ENCODE measurements at regions not wholly inside any gene's neighbourhood (a gene's known extent, or its start where the extent isn't known, plus 50 kb on each side); places are given as distances from the start of the nearest gene placed in this dataset.

DNA sequence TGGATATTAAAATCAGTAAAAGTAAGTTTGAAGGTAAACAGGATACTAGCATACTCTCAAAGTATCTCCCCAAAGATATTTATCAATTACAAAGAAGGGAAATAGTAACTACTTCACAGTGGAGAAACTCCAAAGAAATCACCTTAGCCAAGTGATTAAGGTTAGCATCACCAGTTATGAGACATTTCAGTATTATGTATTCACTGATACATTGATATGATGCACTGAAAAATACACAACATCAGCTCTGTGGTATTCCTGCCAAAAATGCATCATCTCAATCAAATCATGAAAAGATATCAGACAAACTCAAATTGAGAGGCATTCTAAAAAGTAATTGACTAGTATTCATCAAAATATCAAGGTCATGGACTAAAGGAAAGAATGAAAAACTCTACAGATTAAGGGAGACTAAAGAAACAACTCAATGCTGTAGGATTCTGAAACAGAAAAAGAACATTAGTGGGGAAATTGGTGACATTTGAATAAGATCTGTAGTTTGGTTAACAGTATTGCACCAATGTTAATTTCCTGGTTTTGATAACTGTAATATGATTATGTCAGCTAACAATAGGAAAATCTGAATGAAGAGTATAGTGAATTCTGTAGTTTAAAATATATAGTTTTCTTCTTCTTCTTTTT, 215.4 kb downstream of the UACA start:
- no peak for DNase-seq

DNA sequence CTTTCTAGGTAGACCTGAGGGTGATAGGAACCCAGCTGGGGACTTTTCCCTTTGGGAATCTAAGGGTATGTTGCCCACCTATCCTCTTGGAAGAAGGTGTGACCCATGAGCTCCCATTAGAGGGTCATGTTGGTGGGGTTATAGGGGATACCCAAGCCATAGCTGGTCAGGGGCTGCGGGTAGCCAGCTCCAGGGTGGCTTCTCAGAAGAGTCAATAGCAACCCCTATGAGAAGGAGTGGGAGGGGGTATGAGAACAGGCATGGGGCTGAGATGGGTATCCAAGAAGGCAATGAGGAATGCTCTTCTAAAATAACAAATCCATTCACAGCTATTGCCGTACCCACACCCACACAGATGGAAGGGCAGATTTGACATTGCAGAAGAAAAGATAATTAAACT, 217.8 kb downstream of the UACA start:
- DNase-seq: no peak

DNA sequence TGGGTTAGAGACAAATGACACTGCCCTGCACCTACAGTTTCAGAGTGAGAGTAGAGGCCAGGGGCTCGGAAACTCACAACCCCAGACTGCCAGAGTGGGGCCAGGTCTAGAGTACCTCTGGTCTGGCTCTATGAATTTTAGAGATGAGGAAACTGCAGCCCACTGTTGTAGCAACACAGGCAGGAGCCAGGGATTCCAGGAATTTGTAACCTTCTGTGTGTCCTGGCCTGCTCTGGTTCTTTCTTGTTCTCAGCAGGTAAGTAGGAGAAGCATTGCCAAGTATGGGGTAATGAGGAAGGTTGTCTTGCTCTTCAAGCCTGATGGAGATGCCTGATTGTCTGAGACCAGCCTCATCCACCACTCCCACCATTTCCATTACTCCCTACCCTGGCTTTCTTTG, 221.8 kb downstream of the UACA start:
- no peak for DNase-seq

DNA sequence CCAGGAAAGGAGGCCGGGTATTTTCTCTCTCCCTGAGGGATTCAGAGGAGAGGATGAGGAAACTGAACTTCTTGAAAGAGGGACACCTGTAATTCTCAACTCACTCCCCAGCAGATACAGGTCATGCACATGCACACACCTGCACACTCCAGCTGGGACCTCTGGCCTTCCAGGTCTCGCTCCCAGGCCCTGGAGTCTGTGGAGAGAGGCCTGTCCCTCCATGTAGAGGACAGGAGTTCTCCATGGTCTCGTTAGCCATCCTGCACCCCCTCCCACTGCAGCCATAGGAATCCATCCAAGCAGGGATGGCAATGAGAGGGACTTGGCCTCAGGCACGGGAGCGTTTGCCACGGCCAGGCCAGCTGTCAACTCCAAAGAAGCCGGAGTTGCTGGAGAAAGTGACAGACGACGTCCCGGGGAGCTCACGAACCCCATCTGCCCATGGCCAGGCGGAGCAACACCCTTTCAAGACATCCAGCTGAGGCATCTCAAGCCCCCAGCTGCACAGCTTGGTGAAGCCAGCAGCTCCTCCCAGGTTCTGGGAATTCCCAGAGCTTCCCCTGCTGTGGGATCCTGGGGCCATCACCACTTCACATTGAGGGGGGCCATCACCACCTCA, 223.3 kb downstream of the UACA start:
- no peak for DNase-seq

DNA sequence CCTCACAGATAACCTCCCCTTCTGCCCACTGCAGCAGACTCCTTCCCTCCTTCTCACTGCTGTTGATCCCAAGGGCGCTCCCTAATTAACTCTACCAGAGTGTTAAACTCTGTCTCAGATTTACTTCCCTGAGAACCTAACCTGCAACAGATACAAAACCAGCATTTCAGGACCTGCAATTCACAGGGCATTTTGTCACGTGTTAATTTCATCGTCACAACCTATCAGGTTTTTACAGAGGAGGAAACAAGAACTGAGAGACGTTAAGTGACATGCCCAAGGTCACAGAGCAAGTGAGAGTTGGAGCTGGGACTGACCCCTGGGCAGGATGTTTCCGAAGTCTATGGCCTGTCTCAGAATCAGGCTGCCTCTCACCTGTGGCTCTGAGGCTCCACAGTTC, 223.9 kb downstream of the UACA start:
- DNase-seq: no peak

DNA sequence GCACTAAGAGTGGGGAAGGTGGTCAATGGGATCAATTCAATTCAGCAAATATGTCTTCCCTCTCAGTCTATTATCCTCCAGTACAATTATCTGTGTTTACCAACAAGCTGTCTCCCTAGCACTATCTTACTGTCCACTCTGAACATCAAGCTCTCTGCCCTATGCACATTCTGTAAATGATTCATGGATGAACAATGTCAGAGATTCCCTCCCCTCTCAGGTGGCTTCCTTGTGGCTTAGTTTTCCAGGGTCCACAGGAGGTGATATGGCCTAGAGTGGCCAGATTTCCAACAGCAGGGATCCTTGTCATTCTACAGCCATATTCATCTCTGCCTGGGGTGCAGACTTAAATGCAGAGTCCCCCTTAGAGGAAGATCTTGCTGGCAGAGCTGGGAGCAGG, 225.1 kb downstream of the UACA start:
- DNase-seq: no peak

DNA sequence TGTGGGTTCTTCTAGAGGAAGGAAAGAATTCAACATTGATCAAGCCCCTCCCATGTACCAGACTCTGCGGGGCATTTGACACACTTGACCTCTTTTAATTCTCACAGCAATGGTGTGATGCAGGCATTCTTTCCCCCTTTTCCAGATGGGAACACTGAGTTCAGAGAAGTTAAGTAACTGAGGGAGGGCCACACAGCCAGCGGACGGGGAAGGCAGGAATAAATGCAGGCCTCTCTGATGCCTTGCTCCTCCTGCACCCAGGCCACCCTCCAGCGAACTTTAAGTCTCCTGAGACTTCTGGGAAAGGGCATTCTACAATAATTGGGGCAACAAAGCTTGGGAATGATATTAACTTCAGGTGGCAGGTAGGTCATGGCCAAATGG, 227.4 kb downstream of the UACA start:
- DNase-seq: no peak

DNA sequence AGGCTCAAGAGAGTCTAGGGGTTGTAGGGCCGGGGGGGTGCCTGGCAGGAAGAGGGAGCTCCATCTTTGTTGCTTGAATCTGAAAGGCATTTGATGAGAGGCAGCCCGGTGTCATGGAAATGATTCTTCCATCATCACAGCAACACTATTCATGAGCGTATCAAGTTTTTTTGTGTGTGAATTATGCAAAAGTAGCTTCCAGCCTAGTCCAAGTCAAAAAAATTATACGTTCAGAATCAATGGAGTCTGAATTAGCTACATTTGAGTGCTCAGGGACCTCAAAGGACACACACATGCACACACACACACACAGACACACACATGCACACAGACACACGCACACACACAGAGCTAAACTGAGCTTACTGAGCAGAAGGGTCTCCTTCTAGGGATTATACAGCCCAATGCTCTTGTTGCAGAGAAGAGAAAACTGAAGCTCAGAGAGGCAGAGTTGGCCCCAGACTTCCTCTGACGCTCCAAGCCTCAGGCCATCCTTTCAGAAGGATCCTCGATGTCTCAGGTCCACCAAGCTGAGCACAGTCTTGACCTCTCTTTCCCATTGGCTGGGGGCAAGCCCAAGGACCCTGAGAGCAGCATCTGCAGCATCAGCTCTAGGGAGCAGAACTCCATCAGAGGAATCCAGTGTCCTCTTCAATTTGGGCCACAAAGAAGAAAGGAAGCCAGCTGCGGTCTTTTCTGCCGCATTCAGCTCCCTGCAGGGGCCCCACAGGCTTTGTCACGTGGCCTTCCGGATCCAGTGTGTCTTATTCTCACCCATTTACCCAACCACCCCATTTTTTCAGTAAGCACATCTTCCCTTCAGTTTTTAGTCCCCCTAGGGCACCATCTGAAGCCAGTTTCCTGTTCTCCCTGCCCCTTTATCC, 228.0 kb downstream of the UACA start:
- peak; percentile 45 for DNase-seq

DNA sequence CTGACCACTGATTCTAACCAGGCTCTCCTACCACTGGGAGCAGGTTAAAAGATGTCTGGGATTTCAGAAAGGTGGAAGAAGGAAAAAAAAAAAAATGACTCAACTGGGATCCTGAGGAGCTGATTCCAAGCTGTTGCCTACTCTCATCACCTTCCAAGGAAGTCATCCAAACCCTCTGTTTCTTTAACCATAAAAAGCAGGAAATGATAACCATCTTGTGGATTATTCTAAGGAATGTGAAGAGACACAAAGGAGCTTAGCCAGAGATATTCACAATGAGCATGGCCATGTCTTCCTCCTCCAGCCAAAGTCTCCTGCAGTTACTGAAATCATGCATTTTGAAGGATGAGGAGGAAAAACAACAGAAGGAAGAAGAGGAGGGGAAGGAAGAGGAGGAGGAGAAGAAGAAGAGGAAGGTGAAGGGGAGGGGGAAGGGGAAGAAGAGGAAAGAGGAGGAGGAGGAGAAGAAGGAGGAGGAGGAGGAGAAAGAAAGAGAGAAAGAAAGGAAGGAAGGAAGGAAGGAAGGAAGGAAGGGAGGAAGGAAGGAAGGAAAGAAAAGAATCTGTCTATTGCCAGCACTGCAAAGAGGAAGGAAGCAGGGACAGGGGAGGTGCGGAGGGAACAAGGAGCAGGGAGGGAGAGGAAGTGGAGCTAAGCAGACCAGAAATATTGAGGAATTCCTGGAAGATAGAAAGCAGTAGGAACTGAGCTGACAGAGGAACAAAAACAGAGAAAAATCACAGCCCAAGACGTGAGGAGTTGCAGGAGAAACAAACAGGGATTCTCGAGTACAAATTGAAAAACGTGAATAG, 229.2 kb downstream of the UACA start:
- no peak for DNase-seq

DNA sequence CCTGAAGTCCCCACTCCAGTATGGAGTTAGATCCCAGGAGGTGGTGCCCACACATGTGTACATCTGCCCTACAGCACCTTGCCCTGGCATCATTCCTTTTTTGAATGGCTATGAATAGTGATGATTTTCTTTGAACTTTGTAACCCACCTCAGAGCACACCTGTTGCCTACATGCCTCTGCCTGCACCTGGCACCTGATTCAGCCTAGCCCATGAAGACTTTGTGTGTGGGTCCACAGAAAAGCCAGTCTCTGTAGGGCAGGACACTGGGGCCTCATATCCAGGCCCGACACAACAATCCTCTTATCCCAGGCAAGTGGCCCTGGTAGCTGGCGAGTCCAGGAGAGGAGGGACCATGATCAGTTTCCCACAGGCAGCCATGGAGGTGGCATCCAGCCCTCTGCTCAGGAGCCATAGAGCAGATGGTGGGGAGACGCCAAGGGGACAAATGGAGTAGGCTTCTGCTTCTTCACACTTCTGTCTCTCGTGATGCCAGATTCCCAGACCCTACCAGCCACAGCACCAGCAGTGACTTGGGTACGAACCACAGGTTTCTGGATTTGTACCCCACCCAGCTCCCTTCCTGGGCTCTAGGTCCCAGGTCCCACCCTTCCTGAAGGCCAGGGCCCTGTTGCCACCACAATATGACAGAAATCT, 230.7 kb downstream of the UACA start:
- DNase-seq: no peak

DNA sequence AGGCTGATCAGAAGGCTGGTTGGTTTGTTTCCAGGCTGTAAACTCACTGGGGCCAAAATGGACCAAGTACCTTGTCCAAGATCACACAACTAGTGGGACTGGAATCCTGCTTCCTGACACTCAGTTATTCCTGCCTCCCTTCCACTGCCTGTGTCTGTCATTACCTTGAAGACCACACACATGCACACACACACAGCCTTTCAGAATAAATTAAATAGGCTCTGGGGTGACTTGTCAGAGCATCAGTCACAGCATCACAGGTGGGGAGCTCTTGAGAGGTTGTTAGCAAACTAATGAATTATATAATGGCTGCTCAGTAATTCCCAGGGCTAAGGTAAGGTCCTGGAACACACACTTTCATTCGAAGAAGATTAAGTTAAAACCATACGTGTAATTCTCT, 231.8 kb downstream of the UACA start:
- no peak for DNase-seq

DNA sequence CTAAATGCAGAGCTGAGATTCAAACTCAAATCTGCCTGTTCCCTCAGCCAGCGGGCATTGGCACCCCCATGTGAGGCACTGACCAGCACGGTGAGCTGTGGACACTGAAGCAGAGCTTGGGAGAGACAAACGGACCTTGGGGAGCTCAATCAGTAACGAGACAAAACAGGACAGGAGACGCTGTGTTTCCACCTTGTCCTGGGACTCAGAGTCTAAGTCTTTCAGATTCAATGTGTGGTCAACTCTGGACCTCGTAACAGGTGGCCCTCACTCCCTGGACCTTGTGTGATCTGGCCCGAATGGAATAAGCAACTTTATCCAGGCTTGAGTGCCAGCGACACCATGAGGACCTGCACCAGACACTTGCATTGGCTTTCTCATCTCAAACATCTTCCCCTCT, 232.5 kb downstream of the UACA start:
- no peak for DNase-seq

DNA sequence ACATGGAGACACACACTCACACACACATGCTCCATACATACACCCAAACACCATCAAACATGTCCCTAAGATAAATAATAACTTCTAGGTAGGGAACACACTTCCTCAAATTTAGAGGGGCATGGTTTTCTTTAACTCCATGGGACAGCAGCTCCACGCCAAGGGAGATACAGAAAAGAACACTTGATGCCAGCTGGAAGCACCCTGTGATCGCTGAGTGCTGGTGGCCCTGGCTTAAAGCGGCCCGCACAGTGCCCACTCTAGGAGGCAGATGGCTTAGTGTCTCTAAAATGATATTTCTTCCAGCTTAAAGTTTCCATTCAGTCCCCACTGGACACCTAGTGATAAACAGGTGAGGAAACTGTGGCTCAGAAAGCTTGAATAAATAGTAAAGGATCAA, 232.9 kb downstream of the UACA start:
- DNase-seq: no peak

DNA sequence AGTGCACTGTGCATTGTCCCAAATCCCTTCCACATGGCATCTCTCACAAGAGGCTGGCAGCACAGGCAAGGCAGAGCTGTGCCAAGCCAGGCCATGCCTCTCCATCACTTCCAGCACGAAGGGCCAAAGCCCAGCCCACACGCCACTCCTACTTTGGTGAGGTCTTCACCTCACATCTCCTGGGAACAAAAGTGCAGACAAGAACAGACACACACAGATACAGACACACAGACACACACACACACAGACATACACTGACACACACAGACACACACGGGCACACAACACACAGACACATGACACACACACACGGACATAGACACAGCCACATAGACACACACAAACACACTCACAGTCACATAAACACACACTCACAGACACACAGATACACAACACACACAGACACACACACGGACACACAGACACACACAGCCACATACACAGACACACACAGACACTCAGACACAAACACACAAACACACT, 233.3 kb downstream of the UACA start:
- DNase-seq: no peak

DNA sequence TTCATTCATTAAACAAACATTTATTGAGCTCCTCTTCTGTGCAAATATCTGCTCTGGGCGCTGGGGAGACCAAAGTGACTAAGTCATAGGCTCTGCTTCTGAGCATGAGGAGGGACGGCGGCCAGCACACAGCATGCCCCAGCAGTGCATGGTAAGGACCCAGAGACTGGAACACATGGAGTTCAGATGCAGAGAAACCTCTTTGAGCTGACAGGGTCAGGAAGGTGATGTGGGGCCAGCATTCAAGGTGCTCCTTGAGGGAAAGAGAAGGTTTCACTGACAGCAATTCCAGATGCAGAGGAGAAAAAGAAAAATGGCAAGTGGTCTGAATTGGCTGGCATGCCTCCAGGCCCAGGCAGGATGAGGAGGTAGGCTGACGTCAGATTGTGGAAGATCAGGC, 234.5 kb downstream of the UACA start:
- DNase-seq: no peak

DNA sequence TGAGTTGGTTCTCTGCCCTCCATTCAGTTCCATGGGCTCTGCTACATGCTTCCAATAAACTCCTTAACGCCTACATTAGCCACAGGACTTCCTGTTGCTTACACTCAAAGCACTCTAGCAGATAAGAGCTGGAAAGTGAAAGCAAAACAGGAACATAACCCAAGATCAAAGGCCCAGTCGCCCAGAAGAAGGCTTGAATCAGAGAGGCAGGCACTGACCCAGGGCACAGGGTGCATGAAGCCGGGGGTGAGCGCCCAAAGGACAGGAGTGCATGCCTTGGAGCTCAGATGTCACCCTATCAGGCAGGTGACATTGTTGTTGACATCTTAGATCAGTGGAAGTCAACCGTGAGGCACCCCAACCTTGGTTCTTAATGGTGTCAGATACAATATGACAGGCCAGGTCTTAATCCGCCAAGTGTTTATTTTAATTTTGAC, 235.1 kb downstream of the UACA start:
- peak; percentile 36 for DNase-seq

DNA sequence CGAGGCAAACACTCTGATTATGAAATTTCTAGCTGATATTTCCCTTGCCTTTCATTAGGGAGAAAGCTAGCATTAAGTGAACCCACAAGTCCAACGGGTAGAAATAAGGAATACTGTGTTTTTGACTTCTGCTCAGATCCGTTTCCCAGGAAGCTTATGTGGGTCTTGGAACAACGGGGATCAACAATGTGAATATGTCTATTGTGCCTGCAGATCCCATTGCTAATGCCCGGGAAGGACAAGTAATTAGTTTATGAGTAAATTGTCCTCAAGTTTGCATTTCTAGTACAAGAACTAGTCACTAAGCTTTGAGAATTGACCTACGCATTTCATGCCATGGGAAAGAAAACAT, 236.4 kb downstream of the UACA start:
- no peak for DNase-seq

DNA sequence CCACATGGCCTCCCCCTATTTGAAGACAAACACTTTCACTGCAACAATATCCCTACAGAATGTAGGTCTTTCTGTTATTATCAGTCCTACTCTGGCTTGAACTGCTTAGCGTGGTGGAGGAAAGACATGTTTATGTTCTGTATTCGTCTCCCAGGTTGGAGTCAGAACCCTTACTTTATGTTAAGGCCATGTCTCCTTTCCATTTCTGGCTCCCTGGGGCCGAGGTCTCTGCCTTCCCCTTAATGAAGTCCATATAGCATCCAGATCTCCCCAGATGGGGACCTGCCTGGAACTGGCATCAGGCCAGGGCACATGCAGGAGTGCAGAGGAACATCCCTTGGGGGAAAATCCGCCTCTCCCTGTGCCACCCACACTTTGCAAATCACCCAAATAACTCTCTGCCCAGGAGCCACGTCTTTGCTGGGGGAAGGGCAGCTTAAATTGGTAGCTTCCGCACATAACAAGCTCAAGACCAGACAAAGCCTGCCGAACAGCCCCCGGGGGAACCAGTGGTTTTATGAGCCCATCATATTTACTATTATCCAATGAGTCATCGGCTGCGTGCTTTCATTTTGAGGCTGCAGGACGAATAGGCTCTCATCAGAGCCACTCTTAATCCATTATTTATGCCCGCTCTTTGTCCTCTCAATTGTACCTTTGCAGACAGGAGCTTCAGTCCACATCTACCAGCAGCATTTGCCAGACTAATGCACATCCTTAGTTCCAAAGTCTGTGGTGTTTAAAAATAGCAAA, 237.0 kb downstream of the UACA start:
- no peak for DNase-seq

DNA sequence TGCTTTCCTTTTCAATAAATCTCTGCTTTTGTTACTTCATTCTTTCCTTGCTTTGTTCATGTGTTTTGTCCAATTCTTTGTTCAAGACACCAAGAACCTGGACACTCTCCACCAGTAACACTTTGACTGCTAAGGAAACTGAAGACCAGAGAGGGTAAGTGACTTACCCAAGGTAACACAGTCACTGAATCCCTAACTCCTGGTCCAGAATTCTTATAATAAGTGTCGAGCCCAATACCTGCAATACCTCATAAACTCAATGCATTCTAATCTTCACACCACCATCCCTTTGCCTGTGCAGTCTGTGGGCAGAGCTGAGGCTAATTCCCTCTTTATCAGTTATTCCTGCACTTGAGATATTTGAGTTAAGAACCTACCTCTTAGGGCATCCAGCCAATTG, 237.8 kb downstream of the UACA start:
- DNase-seq: no peak

DNA sequence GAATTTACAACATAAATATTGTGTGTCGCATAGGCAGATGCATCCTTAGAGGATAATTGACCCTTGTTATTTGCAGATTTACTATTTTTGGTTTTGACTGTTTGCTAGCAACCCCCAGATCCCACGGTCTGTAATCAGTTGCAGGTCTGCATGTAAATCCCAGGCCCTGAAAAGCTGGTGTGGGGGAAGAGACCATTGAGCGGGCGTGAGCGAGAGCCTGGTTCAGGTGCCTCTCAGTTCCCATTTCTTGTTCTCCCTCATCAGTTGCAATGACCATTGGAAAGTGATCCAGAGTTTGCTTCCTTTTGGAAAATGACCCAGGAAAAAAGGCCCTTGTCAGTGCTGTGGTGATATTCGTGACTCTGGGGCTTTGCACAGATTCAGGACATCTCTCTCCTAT, 238.9 kb downstream of the UACA start:
- DNase-seq: no peak

DNA sequence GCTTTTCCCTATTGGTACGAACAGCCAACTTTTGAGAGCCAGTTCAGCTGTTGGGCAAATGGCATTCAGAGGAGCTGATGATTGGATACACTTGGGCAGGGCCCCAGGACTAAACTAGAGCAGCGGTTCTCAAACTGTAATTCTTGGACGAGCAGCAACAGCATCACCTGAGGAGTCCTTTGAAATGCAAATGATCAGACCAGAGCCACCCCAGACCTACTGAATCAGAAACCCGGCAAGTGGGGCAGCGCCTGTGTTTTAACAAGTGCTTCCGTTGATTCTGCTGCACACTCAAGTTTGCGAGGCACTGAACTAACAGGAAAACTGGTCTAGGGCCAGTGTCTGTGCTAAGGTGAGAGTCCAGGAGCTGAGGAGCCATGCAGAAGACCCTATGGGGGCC, 239.7 kb downstream of the UACA start:
- no peak for DNase-seq

DNA sequence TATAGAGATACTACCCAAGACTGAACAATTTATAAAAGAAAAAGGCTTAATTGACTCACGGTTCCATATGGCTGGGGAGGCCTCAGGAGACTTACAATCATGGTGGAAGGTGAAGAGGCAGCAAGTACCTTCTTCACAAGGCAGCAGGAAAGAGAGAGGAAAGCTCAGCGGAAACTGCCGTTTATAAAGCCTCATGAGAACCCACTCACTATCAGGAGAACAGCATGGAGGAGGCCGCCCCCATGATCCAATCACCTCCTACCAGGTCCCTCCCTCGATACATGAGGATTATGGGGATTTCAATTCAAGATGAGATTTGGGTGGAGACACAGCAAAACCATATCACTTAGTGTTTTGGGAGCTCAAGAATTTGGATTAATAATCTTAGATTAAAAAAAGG, 240.2 kb downstream of the UACA start:
- DNase-seq: no peak
